ENCODE measurements at regions not wholly inside any gene's neighbourhood (a gene's known extent, or its start where the extent isn't known, plus 50 kb on each side); places are given as distances from the start of the nearest gene placed in this dataset.

DNA sequence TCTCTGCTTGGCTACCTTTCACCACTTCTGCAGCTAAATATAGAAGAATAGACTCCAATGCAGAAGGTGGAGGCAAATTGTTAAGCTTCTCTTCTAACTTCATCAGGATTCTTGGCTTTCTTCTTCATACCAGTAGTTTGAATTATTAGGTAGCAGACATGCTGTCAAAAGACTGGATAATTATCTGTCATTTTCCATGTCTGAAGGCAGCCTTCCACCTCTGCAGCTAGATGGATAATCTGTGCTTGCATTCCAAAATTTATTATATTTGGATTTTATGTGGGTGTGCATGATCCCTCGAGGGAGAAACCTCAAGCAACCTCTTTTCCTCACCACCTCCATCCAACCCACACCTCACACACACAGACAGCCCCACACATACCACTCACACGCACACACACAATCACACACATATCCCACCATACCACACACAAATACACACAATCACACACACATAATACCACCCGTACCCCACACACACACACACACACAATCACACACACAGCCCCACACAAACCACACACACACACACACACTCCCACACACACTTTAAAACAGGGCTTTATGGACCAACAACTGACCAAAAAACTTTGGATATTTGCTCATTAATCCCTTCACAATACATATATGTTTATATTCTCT lies 145.0 kb downstream of the C7orf25 start:
- no peak overlapping the region for H2BK120ac ChIP-seq (ENCODE audit: low read depth, low read length, poor library complexity, severe bottlenecking)
- no peak for TF ChIP-seq CTCF (conservative IDR thresholded peaks at IDR 0.05)
- no peak overlapping the region for H3K14ac ChIP-seq (ENCODE audit: insufficient read depth, low read length)
- Mint-ChIP-seq H3K4me3 (no peak overlapping the region), H3K9me3 (no peaks in the 10 kb centered on the region), H3K36me3 (ENCODE audit: insufficient read depth in 1 of 3, low read depth in 3 of 3) (no peaks in the 10 kb centered on the region), H3K27me3 (ENCODE audit: low read depth) (peaks cover 2% of the 10 kb centered on the region; the same call in 1 of the 2 replicates), H3K4me1 (no peaks in the 10 kb centered on the region), H3K27ac (no peak overlapping the region)
- H3K4me2 ChIP-seq (ENCODE audit: insufficient read depth, insufficient read length, low read length): no peak overlapping the region
- no peak overlapping the region for H2AFZ ChIP-seq (ENCODE audit: low read length)
- H3K79me1 ChIP-seq (ENCODE audit: insufficient read depth, low read depth, low read length, poor library complexity, severe bottlenecking): no peaks in the 10 kb centered on the region
- H3K9me3 ChIP-seq (ENCODE audit: control insufficient read depth, low read depth, low read length): no peaks in the 10 kb centered on the region
- no peak overlapping the region for H4K5ac ChIP-seq (ENCODE audit: insufficient read length, low read depth, low read length)
- no peak overlapping the region for H3K27ac ChIP-seq (ENCODE audit: insufficient read length, low read depth, low read length)
- 100% methylated on average over 2 of the region's 3 CpGs for WGBS (ENCODE audit: extremely low coverage, insufficient read length, low lambda C conversion rate)
- no peak overlapping the region for H3K18ac ChIP-seq (ENCODE audit: insufficient read length, low read depth, low read length)
- no peak overlapping the region for H2BK12ac ChIP-seq (ENCODE audit: insufficient read length, low read depth, low read length)
- H2AK5ac ChIP-seq (ENCODE audit: insufficient read length, low read length): no peak overlapping the region
- H3K9ac ChIP-seq (ENCODE audit: extremely low read depth, insufficient read length, low read length): no peak overlapping the region
- H3K56ac ChIP-seq (ENCODE audit: insufficient read length, low read depth, low read length): no peak overlapping the region
- no peaks in the 10 kb centered on the region for H3K27me3 ChIP-seq (ENCODE audit: insufficient read depth, low read length)
- no peak overlapping the region for H4K8ac ChIP-seq (replicated peaks; ENCODE audit: insufficient read length, low read depth, low read length)
- no peak overlapping the region for H2BK20ac ChIP-seq (ENCODE audit: low read depth, low read length, poor library complexity, severe bottlenecking)
- no peak overlapping the region for H2BK5ac ChIP-seq (ENCODE audit: insufficient read length, low read length)
- DNase-seq: no peak
- no peak overlapping the region for H3K23ac ChIP-seq (ENCODE audit: insufficient read length, low read depth, low read length)
- H3K23me2 ChIP-seq (ENCODE audit: insufficient read length, low read depth, low read length, poor library complexity, severe bottlenecking): no peaks in the 10 kb centered on the region
- no peaks in the 10 kb centered on the region for H4K20me1 ChIP-seq (ENCODE audit: control insufficient read depth, insufficient read depth, insufficient read length)
- H3K4me1 ChIP-seq (ENCODE audit: insufficient read depth, low read length): no peaks in the 10 kb centered on the region
- H3K79me2 ChIP-seq (ENCODE audit: insufficient read depth, low read length): no peaks in the 10 kb centered on the region
- no peak overlapping the region for H3K4ac ChIP-seq (ENCODE audit: low read depth, low read length)
- H2BK15ac ChIP-seq (ENCODE audit: low read depth, low read length): no peak overlapping the region
- H4K91ac ChIP-seq (ENCODE audit: insufficient read length, low read depth, low read length): no peak overlapping the region
- no peak overlapping the region for H3T11ph ChIP-seq (ENCODE audit: low read length)
